Keratinocyte (primary cell): ENCODE measurements at regions not wholly inside any gene's neighbourhood (a gene's known extent, or its start where the extent isn't known, plus 50 kb on each side); places are given as distances from the start of the nearest gene placed in this dataset.

ENCODE experiments used
- DNase-seq: peaks from one replicate; pipeline ENCODE4 v3.0.0-alpha.2; 2011; ENCODE audit warnings: low read depth, missing footprints, low spot score
- FAIRE-seq: peaks from 2 replicates; lab custom pipeline; 2011; peaks lifted over from hg19 to GRCh38; lab: Jason Lieb, UNC
- H2AFZ ChIP-seq: 2 replicates; pipeline ENCODE4 v1.6.0; 2012; ENCODE audit warnings: low read length, control low read depth, inconsistent platforms; ENCODE audit not compliant: control insufficient read depth
- H3K27ac ChIP-seq: 2 replicates; pipeline ENCODE4 v1.5.1; 2011; ENCODE audit warnings: low read length; ENCODE audit not compliant: control insufficient read depth, insufficient read depth
- H3K27me3 ChIP-seq: 3 replicates; pipeline ENCODE4 v1.6.0; 2011; ENCODE audit warnings: low read length; ENCODE audit not compliant: control insufficient read depth, insufficient read depth; ENCODE audit errors: extremely low read depth
- H3K36me3 ChIP-seq, 2 experiments: 2 replicates in 1 of 2; 3 replicates in 1 of 2; pipeline ENCODE4 v1.5.1; 2011; ENCODE audit warnings: low read length in 2 of 2, mild to moderate bottlenecking in 1 of 2; ENCODE audit not compliant: control insufficient read depth in 2 of 2, insufficient read depth in 2 of 2; ENCODE audit errors: extremely low read depth in 1 of 2
- H3K4me1 ChIP-seq: 3 replicates; pipeline ENCODE4 v1.5.1; 2011; ENCODE audit warnings: low read length; ENCODE audit not compliant: control insufficient read depth, insufficient read depth; ENCODE audit errors: extremely low read depth
- H3K4me2 ChIP-seq: 3 replicates; pipeline ENCODE4 v1.6.0; 2011; ENCODE audit warnings: low read depth, low read length; ENCODE audit not compliant: control insufficient read depth, insufficient read depth; ENCODE audit errors: extremely low read depth
- H3K4me3 ChIP-seq, 3 experiments: fragments of 200-600 bp in 1 of 3; sonication (generic) in 1 of 3; 2 replicates in 2 of 3; 3 replicates in 1 of 3; pipeline ENCODE4 v1.5.1; 2011 to 2016; ENCODE audit warnings: low read length in 3 of 3, mild to moderate bottlenecking in 3 of 3, control low read depth in 2 of 3, inconsistent platforms in 1 of 3, low read depth in 1 of 3, mixed read lengths in 1 of 3, mixed run types in 1 of 3, moderate library complexity in 1 of 3; ENCODE audit not compliant: control insufficient read depth in 2 of 3, insufficient read depth in 2 of 3; ENCODE audit errors: extremely low read depth in 1 of 3
- H3K79me2 ChIP-seq: 2 replicates; pipeline ENCODE4 v1.6.0; 2012; ENCODE audit warnings: low read length; ENCODE audit not compliant: control insufficient read depth, insufficient read depth
- H3K9ac ChIP-seq: 3 replicates; pipeline ENCODE4 v1.6.0; 2011; ENCODE audit warnings: low read length; ENCODE audit not compliant: control insufficient read depth, insufficient read depth; ENCODE audit errors: extremely low read depth
- H3K9me1 ChIP-seq: 3 replicates; pipeline ENCODE4 v1.6.0; 2011; ENCODE audit warnings: low read length; ENCODE audit not compliant: control insufficient read depth, insufficient read depth; ENCODE audit errors: extremely low read depth
- H3K9me3 ChIP-seq: 2 replicates; pipeline ENCODE4 v1.5.1; 2012; ENCODE audit warnings: low read depth, low read length; ENCODE audit not compliant: control insufficient read depth
- H4K20me1 ChIP-seq: 3 replicates; pipeline ENCODE4 v1.6.0; 2011; ENCODE audit warnings: low read length; ENCODE audit not compliant: control insufficient read depth, insufficient read depth; ENCODE audit errors: extremely low read depth
- EZH2 ChIP-seq: IDR thresholded peaks from one replicate; pipeline ENCODE4 v1.6.1; 2012; ENCODE audit warnings: inconsistent platforms, mild to moderate bottlenecking, low read length, moderate library complexity
- dilution Hi-C: fragments of 300-500 bp; cut with MboI; formaldehyde crosslinking; loops from one replicate; pipeline ENCODE4 v1.7.0; 2020; ENCODE audit warnings: low sequenced_read_pairs; ENCODE audit not compliant: extremely low pct_ligation_motif_present
- TF ChIP-seq, protein P1 (sequence below), 3 experiments: IDR thresholded peaks in 1 of 3; conservative IDR thresholded peaks in 1 of 3; optimal IDR thresholded peaks in 1 of 3; 2 replicates in 2 of 3; 3 replicates in 1 of 3; pipeline versions ENCODE3 to v1.5.1; 2011; ENCODE audit warnings: low read length in 3 of 3, mild to moderate bottlenecking in 3 of 3, moderate library complexity in 2 of 3, control low read depth in 1 of 3, inconsistent platforms in 1 of 3; ENCODE audit not compliant: insufficient read depth in 2 of 3; ENCODE audit errors: extremely low read depth in 1 of 3

DNA sequence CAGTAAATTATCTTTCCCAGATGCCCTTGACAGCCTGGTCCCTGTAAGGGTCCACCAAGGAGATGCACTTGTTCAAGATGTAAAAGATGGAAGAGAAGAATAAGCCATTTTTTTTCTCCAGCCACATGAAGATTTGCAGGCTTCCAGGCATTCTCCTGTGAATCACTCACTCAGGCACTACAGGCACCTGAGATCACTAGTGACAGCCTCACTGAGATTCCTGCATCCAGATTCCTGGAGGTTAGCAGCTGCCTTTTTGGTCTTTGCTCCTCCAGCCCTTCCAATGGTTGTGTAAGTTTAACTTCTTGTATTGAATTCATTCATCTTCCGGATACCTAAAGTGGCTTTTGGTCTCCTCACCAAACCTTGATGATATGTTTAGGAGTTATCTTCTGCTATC is 630.2 kb upstream of the CADM1 start:
- no peaks in the 10 kb centered on the region for H3K4me1 ChIP-seq
- DNase-seq, result no peak
- no peak overlapping the region for H3K4me2 ChIP-seq
- no peaks in the 10 kb centered on the region for H4K20me1 ChIP-seq
- no peaks in the 10 kb centered on the region for H3K36me3 ChIP-seq
- no peaks in the 10 kb centered on the region for H3K27me3 ChIP-seq
- dilution Hi-C loops, result no loop called here
- no peak overlapping the region for H3K27ac ChIP-seq
- H3K9me3 ChIP-seq, result no peaks in the 10 kb centered on the region
- TF ChIP-seq, protein P1, sequence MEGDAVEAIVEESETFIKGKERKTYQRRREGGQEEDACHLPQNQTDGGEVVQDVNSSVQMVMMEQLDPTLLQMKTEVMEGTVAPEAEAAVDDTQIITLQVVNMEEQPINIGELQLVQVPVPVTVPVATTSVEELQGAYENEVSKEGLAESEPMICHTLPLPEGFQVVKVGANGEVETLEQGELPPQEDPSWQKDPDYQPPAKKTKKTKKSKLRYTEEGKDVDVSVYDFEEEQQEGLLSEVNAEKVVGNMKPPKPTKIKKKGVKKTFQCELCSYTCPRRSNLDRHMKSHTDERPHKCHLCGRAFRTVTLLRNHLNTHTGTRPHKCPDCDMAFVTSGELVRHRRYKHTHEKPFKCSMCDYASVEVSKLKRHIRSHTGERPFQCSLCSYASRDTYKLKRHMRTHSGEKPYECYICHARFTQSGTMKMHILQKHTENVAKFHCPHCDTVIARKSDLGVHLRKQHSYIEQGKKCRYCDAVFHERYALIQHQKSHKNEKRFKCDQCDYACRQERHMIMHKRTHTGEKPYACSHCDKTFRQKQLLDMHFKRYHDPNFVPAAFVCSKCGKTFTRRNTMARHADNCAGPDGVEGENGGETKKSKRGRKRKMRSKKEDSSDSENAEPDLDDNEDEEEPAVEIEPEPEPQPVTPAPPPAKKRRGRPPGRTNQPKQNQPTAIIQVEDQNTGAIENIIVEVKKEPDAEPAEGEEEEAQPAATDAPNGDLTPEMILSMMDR (optimal IDR thresholded peaks at IDR 0.05 in 1 of 3, IDR thresholded peaks at IDR 0.05 in 1 of 3, conservative IDR thresholded peaks at IDR 0.05 in 1 of 3; ENCODE audit: extremely low read depth in 1 of 3, insufficient read depth in 2 of 3, low read length in 3 of 3), result no peak
- no peak for TF ChIP-seq EZH2
- H3K4me3 ChIP-seq, result no peak overlapping the region
- no peaks in the 10 kb centered on the region for H3K9me1 ChIP-seq
- FAIRE-seq, result no peak
- no peak overlapping the region for H2AFZ ChIP-seq
- H3K79me2 ChIP-seq, result no peaks in the 10 kb centered on the region
- H3K9ac ChIP-seq, result no peak overlapping the region

- TF ChIP-seq, protein P1 (optimal IDR thresholded peaks at IDR 0.05 in 1 of 3, IDR thresholded peaks at IDR 0.05 in 1 of 3, conservative IDR thresholded peaks at IDR 0.05 in 1 of 3; ENCODE audit: extremely low read depth in 1 of 3, insufficient read depth in 2 of 3, low read length in 3 of 3), result no peak
- no peak for TF ChIP-seq EZH2
- H3K79me2 ChIP-seq, result no peaks in the 10 kb centered on the region
- no peak for FAIRE-seq
These were observed 628.2 kb upstream of the CADM1 start for GRCh38 chr11:116132273-116132978.

More at GRCh38 chr11:116132273-116132978, 628.2 kb upstream of the CADM1 start:
- no peak overlapping the region for H3K27ac ChIP-seq
- H3K4me3 ChIP-seq, result no peak overlapping the region
- H2AFZ ChIP-seq, result no peak overlapping the region
- dilution Hi-C loops, result no loop called here
- H4K20me1 ChIP-seq, result no peaks in the 10 kb centered on the region
- H3K9me3 ChIP-seq, result no peaks in the 10 kb centered on the region
- H3K4me2 ChIP-seq, result no peak overlapping the region
- H3K36me3 ChIP-seq, result no peaks in the 10 kb centered on the region
- no peaks in the 10 kb centered on the region for H3K4me1 ChIP-seq
- H3K9ac ChIP-seq, result no peak overlapping the region
- H3K27me3 ChIP-seq, result no peaks in the 10 kb centered on the region
- no peaks in the 10 kb centered on the region for H3K9me1 ChIP-seq
- no peak for DNase-seq
